ENCODE measurements at regions not wholly inside any gene's neighbourhood (a gene's known extent, or its start where the extent isn't known, plus 50 kb on each side); places are given as distances from the start of the nearest gene placed in this dataset.

GRCh38 chrX:139172731-139173130 lies 357.8 kb upstream of the F9 start:
- TF ChIP-seq SP1 (CRISPR knock-in tag; conservative IDR thresholded peaks at IDR 0.05) (no peak), CTCF (IDR thresholded peaks at IDR 0.05) (no peak), USF1 (CRISPR knock-in tag; IDR thresholded peaks at IDR 0.05) (no peak), ZBTB43 (CRISPR knock-in tag; IDR thresholded peaks at IDR 0.05) (no peak), ZNF263 (CRISPR knock-in tag; IDR thresholded peaks at IDR 0.05; ENCODE audit: low read depth) (no peak), PREB (CRISPR knock-in tag; IDR thresholded peaks at IDR 0.05; ENCODE audit: borderline replicate concordance) (no peak), FOXP4 (CRISPR knock-in tag; IDR thresholded peaks at IDR 0.05) (no peak), RELA (CRISPR knock-in tag; IDR thresholded peaks at IDR 0.05; ENCODE audit: borderline replicate concordance) (no peak), ZNF532 (CRISPR knock-in tag; IDR thresholded peaks at IDR 0.05; ENCODE audit: borderline replicate concordance) (no peak), USF2 (CRISPR knock-in tag; IDR thresholded peaks at IDR 0.05) (no peak)

Measured in WTC11 (cell line).